ENCODE measurements at regions not wholly inside any gene's neighbourhood (a gene's known extent, or its start where the extent isn't known, plus 50 kb on each side); places are given as distances from the start of the nearest gene placed in this dataset.

DNA sequence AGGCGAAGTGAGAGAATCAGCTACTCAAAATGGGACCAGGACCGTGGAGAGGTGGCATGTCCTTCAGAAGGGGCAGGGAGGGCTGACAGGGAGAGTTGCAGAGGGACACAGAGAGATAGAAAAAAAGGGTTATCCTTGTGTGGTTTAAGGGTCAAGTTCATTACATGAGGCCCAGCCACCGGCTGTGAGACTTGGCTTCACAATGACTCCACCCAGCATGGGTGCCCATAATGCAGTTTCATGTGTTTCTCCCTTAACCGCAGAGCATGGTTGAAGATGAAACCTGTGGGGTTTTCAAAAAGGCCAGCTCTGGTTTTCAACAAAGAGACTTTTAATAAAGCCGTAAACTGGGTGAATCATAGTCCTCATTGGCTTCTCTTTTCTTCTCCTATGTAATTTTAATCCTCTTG is 164.6 kb downstream of the KLF5 start:
- no peak for DNase-seq

DNA sequence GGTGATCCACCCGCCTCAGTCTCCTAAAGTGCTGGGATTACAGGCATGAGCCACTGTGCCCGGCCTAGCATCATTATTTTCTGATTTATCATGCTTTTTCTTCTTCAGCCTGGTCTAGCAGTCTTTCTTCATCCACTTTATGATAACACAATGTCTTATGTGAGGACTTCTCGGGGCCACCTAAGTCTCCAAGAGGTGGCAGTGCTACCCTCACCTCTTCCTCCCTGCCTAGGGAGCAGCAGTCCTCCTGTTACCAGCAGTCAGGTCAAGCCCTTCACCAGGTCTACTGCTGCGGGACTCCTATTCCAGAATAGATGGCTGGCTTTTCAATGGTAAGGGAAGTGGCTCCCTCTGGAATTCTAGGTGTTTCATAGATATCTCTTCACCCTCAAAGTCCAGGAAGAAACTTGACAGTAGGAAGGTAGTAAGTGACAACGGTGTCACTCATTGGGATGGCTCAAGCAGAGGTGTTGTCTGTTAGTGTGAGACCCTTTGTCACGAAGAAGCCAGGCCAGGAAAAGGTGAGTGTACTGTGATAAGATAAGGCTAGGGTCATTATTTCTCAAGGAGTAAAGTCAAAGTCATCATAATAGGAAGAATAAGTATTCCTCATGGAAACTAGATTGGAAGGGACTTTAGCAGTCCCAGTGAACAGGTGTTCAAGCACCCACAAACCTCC is 164.0 kb downstream of the KLF5 start:
- DNase-seq = no peak

DNA sequence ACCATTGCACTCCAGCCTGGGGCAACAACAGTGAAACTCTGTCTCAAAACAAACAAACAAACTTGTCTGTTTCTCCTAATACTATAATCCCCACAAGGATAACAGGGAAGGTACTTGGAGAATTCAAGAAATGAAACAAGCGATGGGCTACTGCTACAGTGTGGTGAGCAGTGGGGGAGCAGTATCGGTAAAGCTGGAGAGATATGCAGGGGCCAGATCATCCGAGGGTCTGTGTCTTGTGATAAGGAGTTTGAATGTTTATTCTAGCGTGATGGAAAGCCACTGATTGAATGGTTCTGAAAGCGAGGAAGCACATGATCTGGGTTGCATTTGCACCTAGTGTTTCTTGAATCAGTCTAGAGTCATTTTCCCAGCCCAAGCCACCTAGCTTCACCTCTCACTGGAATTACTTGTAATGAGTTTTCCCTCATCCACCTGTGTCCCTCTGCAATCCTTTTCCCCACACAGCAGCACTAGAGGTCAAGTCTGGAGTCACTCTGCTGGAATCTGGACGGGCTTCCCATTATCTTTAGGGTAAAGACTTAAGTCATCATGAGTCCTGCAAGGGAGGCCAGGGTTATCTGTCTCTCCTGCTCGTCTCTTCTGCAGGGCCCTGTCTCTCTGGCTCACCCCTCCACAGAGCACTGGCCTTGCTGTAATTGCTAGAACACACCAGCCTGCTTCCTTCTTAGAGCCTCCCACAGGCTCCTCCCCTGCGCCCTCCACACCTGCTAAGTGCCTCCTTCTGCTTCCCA is 162.3 kb downstream of the KLF5 start:
- no peak for DNase-seq

DNA sequence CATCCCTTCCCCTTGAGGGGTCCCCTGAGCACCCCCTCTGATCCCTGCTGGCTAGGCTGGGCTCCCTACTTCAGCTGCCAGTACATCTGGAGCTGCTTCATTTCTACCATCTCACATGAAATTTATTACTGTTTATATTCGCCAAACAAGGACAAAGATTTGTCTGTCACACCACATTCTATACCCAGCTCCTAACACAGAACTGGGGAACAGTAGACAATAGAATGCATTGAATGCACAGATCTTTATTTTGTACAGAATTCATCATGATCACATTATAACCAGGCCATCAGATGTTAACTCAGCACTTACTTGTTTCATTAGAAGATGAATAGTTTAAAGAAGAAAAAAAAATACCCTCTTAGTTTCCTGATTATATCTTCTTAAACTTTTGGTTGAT is 159.4 kb downstream of the KLF5 start:
- DNase-seq = no peak

DNA sequence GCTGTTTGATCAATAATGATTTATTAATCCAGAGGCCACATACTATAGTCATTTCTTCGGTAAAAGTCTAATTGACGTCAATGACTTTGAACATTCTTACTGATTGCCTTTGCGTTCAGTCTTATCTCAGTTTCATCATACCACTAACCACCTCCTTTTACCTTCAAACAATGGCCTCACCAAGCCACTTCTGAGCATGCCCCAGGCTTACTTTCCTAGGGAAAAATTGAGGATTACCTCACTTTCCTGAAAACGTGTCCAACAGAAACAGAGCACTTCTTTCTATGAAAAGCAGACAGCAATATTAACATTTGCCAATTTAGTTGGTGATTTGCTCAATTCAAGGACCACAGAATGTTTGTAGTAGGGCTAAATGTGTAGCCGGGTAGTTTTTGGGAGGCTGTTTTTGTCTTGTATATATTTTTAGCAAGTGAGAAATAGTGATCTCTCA is 157.6 kb downstream of the KLF5 start:
- no peak for DNase-seq

DNA sequence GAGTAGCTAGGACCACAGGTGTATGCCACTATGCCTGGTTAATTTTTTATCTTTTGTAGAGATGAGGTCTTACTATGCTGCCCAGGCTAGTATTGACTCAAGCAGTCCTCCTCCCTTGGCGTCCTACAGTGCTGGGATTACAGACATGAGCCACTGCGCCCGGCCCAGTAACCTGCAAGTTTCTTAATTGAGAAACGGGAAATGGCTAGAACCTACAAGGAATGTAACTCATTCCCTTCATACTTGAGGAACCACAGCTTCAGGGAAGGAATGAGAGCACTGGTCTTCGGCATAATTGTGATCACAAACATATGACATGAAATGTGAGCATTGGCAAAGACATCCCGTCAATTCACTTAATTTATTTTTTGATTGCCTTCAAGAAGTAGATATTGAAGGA is 157.0 kb downstream of the KLF5 start:
- DNase-seq = no peak

DNA sequence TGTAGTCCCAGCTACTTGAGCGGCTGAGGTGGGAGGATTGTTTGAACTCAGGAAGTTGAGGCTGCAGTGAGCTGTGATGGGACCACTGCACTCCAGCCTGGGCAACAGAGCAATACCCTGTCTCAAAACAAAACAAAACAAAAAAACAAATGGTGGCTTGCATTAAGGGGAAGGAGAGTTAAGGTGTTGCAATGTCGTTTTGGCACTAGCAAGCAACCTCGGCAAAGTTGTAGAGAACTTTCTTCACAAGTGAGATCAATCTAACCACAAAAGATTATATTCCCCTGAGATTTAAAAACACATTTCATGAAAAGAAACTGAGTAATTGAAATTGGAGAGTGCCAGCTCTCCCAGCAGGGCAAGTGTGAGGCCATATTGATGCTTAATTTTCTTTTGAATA is 153.7 kb downstream of the KLF5 start:
- DNase-seq = no peak

DNA sequence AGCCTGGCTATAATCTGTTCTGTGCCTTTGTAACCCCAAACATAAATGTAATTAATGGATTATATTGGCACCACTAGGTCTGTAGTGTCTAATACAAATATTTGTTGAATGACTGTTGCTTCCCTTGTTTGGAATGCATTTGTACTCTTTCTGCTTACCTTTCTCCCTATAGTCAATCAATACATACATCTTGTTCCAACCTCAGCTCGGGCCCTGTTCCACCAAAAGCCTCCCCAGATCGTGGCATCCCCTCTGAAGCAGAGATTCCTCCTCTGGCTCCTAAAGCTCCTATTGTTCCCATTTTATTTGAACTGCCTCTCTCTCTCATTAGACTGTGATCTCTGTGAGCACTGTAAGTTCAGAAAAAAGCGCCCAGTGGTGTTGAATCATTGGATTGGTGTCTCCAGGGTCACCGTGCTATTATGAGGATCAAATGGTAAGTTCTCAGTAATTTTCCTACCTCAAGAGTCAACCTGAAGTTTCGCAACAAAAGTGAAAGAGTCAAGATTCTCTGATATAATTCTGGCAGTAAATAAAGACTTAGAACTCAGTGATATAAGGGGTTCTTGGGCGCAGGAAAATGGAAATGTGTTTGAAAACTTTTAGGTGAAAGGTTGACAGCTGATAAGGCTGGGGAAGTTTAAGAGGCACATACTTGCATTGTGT is 151.5 kb downstream of the KLF5 start:
- no peak for DNase-seq

DNA sequence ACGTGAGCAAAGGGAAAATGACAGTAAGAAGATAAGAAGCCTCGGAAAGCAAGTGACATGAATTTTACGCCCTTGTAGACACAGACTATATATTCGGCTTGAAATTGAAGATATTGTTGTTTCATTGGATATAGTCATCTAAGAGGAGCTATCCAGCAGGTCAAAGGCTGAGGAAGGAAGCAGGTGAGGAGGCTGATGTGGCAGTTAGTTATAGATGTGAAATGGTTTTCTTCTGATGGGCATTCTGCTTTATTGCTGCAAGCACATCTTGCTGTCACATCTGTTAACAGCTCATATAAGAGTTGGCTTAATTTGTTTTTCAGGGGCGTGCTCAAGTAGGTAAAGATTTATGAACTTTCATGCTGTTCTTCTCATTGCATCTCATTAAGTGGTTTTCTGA is 146.1 kb downstream of the KLF5 start:
- no peak for DNase-seq

DNA sequence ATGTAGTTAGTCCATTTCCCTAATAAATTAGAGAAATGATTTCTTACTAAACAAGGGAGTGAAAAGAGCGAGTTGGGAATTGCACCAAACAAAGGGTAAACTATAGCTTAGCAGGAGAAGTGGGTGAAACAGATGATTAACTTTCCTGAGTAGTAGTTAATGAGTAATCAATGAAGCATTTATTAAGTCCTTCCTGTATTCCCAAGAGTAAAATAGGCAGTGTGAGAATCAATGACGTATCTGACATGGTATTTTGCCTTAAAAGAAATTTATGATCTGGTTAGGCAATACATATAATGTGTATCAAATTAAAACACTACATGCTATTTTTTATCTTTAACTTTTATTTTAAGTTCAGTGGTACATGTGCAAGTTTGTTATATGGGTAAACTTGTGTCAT is 142.8 kb downstream of the KLF5 start:
- no peak for DNase-seq

DNA sequence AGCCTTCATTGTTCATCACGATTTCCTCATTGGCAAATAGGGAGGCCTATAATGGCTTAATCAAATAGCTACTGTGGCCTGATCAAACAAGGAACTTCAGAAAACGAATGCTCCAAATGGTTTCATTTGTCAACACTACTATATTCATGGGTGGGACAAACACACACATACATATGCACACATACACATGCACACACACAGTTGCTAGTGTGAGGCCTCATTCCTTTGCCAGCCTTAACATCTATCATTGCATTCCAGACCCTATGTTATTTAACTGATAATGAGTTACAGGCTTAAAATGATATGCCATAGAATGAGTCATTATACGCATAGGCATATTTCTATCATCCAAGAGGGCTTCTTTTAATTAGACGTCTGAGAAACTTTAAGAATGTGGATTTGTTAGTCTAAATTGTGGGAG is 140.2 kb downstream of the KLF5 start:
- no peak for DNase-seq

DNA sequence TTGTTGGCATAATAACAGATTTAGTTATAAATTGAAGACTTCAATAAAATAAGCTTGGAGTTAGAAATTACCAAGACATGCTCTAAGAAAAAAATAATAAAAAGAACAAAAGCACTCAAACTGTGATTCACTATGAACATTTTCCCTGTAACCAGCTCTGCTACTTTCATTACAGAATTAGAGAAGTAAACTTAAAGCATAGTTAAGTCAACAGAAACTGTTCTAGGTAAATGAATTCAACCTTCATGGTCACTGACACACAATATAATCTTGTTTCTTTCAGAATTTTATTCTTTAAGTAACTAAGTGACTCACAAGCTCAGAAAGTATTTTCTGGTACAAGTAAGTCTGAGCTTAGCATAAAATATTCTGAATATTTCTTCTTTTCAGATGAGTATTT is 136.3 kb downstream of the KLF5 start:
- no peak for DNase-seq

DNA sequence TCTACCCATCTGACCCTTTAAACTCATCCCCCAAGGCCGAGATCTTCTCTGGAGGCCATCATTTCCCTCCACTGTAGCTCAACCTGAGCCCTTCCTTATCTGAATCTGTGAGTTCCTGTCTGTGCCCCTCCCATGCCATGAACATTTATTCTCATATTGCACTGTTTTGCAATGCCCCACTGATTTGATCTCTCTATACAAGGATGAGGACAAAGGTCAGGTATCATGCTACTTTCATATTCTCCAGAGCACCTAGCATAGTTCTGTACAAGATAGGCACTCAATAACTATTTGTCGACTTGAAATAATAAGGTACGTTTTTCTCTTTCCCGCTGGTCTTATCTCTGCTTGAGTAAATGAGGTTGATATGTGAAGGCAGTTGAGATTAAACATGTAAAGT is 135.5 kb downstream of the KLF5 start:
- DNase-seq = no peak

DNA sequence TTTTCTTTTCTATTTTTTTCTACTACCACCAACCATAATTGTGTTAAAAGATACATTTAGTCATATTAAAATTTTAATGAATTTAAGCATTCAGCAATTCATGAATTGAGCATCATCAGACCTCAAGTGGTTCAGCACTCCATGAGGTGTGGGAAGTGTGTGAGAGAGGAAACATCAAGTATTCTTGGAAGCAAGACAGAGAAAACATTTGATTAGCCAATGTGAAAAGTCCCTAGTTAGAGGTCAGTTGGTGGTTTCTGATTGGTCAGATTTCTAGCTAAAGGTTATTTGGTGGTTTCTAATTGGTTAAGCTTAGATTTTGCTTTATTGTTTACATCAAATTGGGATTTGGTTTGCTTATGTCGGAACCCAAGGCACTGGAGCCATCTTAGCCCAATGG is 134.7 kb downstream of the KLF5 start:
- no peak for DNase-seq

DNA sequence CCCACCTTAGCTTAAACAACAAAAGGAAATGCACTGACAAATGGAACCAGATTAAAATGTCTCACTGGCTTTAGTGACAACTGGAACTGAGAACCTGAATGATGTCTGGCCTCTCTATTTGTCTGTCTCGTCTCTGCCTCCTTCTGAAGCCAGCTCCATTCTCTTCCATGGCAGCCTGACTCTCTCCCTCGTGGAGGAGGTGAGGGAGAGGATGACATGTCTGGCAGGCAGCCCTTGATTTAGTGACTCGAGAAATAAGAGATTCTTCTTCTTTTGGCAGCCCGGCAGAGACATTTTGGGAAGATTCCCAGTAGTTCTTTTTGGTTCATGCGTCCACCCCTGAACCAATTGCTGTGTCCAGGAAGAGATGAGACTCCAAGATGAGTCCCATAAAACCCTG is 131.7 kb downstream of the KLF5 start:
- no peak for DNase-seq

DNA sequence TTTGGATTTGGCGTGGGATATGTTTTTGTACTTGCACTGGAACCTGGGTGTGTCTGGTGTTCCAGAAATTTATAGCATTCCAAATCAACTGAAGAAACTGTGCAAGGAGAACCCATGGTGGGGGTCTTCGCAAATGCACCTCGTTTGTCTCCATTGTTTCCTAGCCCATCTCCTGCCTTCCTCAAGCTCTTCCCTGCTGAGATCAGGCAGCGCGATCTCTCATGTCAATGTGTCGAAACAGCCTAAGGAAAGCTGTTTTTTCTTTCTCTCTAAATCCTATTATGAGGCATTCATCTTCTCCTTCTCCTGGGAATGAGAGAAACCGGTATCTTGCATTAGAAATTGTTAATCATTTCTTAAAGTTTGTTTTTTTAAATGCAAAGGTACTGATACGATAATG is 131.0 kb downstream of the KLF5 start:
- DNase-seq = no peak

DNA sequence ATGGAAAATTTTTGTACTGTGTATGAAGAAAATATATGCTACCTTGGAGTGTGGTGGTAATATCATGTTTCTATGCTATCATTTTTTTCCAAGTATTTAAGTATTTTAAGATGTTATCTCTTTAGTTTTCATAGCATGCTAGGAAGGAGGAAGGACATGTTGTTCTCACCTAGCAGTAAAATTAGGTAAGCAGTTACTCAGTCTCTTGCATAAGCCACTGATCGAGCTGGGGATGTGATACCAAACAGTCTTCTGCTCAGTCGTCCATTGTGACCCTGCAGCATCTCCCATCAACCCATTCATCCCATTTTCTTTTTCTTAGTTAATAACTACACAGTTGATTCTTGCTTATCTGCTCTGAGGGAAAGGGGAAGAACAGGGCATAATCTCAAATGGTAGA is 130.6 kb downstream of the KLF5 start:
- no peak for DNase-seq

DNA sequence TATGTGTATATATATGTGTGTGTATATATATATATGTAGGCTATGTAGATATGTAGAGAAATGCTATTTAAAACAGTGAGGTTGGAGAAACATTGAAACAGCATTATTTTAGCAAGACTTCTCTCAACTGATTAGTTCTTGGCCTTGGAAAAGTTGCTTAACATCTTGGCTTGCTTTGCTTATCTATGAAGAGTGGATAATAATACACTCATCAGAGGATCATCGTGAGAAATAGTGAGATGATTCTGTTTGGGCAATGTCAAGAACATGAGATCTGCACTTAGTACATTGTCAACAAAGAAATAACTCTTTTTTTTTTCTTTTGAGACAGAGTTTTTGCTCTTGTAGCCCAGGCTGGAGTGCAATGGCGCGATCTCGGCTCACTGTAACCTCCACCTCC is 128.3 kb downstream of the KLF5 start:
- DNase-seq = no peak

DNA sequence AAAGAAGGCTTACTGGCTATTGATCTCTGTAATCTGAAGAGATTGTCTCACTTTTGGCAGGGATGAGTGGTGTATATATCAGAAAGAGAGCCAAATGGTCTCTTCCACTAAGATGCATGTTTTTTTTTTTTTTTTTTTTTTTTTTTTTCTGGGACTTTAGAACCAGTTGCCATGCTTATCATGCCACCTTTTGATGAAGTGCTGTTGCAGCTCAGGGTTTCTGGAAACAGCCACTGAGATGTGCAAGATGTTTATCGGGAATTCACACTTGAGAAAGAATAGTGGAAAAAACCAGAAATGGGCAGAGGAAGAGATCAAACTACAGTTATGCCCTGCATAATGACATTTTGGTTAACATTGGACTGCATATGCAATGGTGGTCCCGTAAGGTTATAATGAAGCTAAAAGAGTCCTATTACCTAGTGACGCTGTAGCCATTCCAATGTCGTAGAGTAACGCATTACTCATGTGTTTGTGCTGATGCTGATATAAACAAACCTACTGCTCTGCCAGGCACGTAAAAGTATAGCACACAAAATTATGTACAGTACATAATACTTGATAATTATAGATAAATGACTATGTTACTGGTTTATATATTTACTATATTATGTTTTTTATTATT is 121.0 kb downstream of the KLF5 start:
- DNase-seq = no peak

DNA sequence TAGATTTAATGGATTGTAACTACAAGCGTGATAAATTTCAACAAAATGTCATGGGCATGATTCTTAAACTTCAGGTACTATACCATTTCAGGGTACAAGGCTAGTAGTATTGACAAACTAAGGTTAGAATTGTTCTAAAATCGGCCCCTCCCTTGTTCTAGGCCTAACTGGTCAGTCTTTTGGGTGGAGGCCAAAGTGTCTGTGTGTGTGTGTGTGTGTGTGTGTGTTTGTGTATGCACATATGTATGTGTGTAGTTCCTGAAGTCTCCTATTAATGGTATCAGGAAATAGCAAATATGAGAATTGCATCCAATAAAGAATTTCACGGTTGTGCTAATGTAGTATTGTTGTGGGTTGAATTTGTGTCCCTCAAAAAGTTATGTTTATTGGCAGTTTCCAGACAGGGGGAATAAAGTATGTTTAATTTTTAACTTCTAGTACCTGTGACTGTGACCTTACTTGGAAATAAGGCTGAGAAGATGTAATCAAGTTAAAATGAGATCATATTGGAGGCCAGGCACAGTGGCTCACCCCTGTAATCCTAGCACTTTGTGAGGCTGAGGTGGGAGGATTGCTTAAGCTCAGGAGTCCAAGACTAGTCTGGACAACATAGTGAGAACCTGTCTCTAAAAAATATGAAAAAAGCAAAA is 119.2 kb downstream of the KLF5 start:
- DNase-seq = no peak

DNA sequence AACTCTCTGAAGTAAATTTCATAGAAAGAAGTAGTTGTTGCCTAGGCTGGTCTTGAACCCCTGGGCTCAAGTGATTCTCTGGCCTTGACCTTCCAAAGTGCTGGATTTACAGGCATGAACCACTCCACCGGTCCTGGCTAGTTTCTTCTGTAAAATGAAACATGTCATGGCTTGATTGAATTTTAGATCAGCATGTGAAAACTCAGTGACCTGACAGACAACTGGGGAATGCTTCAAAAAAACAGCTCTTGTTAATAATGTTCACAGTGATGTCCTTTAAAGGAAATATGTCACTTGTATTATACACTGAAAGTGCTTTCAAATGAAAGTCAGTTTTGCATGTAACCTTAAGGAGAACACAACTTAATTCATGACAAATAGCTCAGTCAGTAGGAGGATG is 118.2 kb downstream of the KLF5 start:
- DNase-seq = no peak

DNA sequence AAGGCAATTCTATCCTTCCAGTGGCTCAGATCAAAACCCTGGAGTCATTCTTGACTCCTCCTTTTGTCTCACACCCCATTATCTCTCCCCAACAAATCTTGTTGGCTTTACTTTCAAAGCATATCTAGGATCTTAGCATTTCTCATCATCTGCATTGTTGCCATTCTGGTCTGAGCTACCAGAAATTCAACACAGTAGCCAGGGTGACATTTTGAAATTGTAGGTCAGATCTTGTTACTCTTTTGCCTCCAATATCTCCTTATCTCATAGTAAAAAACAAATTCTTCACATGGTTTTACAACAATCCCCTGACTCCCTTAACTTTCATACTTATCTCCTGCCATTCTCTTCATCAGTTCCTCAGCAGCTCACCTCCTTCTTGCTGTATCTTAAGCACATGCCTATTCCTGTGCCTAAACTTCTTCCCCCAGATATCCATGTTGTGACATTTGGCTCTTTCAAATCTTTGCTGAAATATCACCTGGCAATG is 115.8 kb downstream of the KLF5 start:
- DNase-seq = no peak

DNA sequence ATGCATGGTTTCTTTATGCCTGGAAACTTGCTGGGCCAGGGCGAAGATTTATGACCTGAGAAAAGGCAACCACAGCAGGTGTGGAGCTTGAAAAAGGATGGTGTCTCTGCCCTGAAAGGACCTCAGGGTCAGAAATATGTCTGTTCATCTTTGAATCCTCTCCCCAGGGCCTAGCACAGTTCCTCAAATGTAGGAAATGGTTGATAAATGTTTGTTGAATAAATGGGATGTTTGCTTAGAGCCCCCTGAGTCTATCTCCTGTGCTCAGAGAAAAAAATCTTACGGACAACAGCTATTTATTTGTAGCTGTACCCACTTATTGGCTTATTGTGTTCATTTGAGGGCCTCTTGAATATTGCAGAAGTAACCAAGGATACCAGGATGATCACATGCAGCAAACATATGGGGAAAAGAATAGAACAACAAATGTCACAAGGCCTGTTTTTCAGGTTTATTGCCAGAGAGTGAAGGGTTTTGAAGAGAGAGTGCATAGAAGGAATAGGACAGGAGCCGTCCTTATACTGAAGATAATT is 114.5 kb downstream of the KLF5 start:
- DNase-seq = no peak
